Skin of body (tissue), 1 donor: ENCODE measurements at regions not wholly inside any gene's neighbourhood (a gene's known extent, or its start where the extent isn't known, plus 50 kb on each side); places are given as distances from the start of the nearest gene placed in this dataset.
"Not testable (repeated sequence)": the region's sequence is repeated elsewhere in the genome, so short reads cannot be mapped to it uniquely, and the experiment has no call there.

Experiments used
- DNase-seq: peaks from one replicate; lab custom pipeline; 2025; lab: John Stamatoyannopoulos, UW

- no peak for DNase-seq
Observed at GRCh38 chr20:63145156-63145555, 70.8 kb downstream of the YTHDF1 start.

DNA sequence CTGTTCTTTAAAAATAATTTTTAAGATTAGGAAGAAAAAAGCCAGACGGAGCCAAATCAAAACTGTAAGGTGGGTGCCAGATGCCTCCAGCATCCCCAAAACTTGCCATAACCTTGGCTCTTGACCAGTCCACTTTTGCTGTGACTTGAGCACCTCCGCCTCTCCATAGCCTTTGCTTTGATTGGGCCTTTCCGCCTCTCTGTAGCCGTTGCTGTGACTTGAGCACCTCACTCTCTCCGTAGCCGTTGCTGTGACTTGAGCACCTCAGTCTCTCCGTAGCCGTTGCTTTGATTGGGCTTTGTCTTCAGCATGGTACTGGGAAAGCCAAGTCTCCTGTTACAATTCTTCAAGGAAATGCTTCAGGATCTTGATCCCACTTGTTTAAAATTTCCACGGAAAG, 73.0 kb downstream of the YTHDF1 start:
- DNase-seq, result no peak

GRCh38 chr20:63141531-63141930, 74.4 kb downstream of the YTHDF1 start:
- DNase-seq, result no peak

GRCh38 chr20:63140514-63141433, 75.2 kb downstream of the YTHDF1 start:
- DNase-seq, result no peak

DNA sequence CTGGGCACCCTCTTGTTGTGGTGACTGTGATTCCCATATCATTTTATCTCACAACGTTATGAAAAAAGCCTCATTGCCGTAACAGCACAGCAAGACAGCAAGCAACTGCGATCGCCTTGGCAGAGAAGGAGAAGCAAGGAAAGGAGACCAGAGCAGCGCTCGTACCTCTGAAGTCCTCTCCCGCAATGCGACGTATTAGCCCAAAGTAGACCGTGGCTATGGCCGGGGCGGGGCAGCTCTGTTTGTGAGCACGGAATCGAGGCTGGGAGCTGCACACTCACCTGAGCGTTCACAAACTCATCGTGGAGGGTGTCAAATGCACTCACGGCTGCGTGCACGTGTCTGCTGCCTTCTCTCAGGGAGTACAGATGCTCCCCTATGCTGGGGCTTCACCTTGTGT, 76.1 kb downstream of the YTHDF1 start:
- no peak for DNase-seq

DNA sequence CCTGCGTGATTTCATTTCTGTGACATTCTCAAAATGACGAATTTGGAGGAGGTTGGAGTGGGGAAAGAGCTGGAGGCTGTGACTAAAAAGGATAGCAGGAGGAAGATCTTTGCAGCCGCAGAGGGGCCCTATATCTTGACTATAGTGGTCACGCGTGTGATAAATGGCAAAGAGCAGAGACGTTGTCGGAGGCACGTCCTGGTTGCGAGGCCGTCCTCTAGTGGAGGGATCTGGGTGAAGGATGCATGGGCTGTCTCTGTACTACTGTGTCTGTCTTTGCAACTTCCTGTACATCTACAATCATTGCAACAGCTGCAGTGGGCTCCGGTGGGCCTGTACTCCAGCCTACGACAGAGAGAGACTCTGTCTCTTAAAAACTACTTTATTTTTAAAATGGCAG, 76.6 kb downstream of the YTHDF1 start:
- DNase-seq, result no peak

- DNase-seq, result no peak
Observed at GRCh38 chr20:63138855-63139341, 77.0 kb downstream of the YTHDF1 start.

GRCh38 chr20:63137851-63138415, 78.0 kb downstream of the YTHDF1 start:
- no peak for DNase-seq

DNA sequence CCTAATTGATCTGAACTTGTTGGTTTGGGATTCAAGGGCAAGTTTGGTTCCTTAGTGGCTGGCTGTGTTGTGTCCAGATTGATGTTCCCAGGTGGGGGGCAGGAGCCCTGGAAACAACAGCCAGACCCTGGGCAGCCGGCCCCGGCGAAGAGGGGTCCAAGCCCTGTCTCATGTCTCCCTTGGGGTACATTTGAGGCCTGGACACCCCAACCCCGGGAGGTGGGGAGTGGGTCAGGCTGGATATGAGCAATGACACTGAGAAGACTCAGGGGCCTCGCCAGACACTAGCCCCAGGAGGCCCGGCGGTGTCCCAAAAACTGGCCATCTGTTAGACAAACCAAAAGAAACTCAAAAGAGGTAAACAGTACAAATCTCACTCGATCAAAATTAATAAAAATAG, 79.6 kb downstream of the YTHDF1 start:
- no peak for DNase-seq

- no peak for DNase-seq
Observed at GRCh38 chr20:63135411-63135810, 80.5 kb downstream of the YTHDF1 start.

GRCh38 chr20:63134711-63135361, 81.1 kb downstream of the YTHDF1 start:
- not testable (repeated sequence) for DNase-seq

GRCh38 chr20:63134201-63134612, 81.7 kb downstream of the YTHDF1 start:
- no peak for DNase-seq

GRCh38 chr20:63133481-63134091, 82.3 kb downstream of the YTHDF1 start:
- DNase-seq, result no peak

GRCh38 chr20:63132715-63133471, 83.0 kb downstream of the YTHDF1 start:
- DNase-seq, result no peak

DNA sequence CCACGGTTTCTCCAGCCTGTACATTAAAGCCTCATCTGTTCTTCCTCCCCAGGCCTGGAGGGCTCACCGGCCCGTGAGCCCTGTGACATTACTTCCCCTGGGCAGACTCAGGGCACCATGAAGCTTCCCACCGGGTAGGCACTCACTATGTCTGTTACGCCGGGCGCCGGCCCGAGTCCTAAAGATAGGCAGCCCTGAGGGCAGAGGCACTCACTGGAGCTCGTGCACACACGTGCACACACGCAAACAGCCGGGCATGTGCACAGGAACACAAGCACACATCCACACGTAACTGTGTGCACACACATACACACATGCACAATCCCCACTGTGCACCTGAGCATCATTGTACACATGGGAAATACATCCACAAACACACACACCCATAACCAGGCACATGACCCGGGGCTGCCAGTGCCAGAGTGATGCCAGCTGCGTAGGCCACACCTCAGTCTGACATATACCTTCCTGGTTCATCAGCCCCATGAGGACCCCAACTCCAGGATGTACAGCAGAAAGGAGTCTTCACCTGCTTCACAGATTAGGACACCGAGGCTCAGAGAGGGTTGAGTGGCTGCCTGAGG, 83.7 kb downstream of the YTHDF1 start:
- no peak for DNase-seq

GRCh38 chr20:63130658-63131577, 85.0 kb downstream of the YTHDF1 start:
- DNase-seq, result no peak

DNA sequence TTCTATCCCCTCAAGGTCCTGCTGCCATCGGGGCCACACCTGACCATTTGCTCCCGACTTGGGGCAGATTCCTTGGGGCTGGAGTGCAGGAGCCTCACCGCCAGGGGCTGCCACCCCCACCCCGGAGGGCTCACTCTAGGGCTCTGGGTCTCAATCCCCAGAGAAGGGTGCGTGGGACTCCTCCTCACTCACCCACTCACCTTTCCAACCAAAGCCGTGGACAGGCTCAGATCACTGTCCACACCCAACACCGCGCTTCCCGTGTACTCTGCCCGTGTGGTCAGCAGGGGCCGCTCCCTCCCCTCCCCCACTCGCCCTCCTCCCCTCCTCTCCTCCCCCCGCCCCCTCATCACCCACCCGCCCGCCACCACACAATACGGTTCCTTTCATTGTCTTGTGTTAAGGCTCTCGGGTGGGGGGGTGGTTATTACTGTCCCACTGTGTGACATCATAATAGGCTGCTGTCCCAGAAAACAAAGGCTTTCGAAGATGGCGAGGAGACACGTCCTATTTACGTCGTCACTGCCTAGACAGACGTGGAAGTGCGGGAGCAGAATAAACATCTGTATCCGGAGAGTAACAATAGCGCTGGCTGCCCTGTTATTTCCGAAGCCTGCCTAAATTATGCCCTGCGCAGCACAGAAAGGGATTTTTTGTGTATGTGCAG, 85.8 kb downstream of the YTHDF1 start:
- no peak for DNase-seq

DNA sequence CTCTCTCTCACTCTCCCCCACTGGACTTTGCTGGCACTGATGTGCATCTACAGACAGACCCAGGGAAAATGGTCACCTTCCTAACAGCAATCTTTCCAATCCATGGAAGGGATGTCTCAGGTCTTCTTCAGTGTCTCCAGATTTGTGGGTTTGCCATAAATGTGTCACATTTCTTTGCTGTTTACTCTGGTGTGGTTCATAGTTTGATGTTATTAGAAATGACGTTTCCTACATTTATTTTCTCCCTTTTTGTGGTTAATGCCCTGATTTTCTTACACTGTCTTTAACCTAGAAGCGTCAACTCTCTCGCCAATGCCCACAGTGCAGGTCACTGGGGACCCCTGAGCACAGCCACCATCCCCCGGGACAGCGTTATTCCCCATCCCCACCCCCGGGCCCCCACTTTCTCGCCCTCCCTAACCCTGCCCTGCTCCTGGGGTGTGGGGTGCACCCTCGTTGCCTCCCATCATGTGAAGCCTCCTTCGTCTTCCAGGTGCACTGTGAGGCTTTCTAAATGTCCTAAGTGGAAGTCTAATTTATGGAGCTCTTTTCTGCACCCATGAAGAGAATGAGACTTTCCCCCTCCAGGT, 86.5 kb downstream of the YTHDF1 start:
- no peak for DNase-seq

GRCh38 chr20:63128956-63129355, 87.0 kb downstream of the YTHDF1 start:
- no peak for DNase-seq
